ENCODE measurements at regions not wholly inside any gene's neighbourhood (a gene's known extent, or its start where the extent isn't known, plus 50 kb on each side); places are given as distances from the start of the nearest gene placed in this dataset.

DNA sequence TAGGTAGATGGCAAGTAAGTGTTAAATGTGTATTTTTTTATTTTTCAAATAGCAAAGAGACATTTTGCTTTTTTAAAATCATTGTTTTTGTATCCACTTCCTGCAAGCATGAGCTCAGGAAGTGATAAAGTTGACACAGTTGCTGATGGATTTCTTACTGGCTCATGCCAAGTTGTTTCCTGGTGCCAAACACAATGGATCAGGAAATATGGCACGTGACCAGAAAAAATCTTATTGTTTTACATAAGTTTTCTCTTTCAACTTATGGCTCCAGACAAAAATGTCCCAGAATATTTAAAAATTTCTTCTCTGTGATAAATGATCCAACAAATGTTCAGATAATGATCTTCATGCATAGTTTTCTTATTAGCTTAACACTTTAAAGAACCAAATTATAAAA lies 1279.1 kb upstream of the FLRT2 start:
- H3K27ac ChIP-seq, result no peak overlapping the region

DNA sequence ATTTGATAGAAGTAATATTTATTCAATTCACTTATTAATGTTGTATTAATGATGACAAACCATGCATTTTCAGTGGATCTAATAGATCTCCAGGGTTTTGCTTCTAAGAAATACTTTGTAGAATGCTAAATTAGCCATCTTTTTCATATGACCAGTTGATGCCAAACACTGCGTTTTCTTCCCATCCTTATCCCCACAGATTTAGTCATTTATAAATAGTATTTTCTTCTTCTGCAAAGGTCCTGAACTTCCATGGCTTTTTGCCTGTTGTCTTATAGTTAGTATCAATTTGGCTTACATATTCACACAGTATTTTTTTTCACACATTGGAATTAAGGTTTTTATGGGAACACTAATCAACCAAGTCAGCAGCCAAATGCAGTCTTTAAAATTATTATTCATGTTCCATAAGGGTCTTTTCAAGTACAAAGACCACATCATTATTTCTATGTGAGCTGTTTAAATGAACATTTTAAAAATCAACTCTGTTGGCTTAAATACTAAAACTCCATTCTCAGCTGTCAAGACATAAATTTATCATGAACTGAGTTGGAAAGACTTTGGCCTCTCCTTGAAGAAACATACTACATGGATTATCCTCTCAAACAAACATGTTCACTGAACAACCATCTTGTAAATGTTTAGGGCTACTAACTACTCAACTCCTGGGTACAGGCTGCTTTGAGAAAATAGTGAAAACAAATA lies 1278.4 kb upstream of the FLRT2 start:
- no peak for TF ChIP-seq ZFX (IDR thresholded peaks at IDR 0.05; ENCODE audit: borderline replicate concordance)
- TF ChIP-seq, protein P1, sequence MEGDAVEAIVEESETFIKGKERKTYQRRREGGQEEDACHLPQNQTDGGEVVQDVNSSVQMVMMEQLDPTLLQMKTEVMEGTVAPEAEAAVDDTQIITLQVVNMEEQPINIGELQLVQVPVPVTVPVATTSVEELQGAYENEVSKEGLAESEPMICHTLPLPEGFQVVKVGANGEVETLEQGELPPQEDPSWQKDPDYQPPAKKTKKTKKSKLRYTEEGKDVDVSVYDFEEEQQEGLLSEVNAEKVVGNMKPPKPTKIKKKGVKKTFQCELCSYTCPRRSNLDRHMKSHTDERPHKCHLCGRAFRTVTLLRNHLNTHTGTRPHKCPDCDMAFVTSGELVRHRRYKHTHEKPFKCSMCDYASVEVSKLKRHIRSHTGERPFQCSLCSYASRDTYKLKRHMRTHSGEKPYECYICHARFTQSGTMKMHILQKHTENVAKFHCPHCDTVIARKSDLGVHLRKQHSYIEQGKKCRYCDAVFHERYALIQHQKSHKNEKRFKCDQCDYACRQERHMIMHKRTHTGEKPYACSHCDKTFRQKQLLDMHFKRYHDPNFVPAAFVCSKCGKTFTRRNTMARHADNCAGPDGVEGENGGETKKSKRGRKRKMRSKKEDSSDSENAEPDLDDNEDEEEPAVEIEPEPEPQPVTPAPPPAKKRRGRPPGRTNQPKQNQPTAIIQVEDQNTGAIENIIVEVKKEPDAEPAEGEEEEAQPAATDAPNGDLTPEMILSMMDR (IDR thresholded peaks at IDR 0.05), result no peak

More for the DNA sequence above, 1279.1 kb upstream of the FLRT2 start:
- TF ChIP-seq, protein P1 (IDR thresholded peaks at IDR 0.05), result no peak

DNA sequence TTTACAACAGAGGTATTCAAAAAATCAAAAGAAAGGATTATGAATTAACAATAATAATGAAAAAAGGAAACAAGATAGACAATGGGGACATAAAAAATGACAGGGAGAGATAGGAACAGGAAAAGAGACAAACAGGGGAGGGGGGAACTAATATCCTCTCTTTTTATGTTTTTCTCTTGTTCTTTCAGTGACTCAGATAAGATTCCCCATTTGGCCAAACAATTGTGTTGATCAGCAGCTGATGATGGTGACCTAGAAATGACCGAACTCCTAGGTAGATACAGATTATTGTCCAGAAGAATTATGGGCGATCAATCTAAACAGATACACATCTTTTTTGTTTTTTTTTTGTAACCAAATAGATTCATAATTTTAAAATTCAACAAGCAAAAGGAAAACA lies 1277.2 kb upstream of the FLRT2 start:
- H3K27ac ChIP-seq, result no peak overlapping the region
- TF ChIP-seq ZFX (IDR thresholded peaks at IDR 0.05; ENCODE audit: borderline replicate concordance), result no peak
- TF ChIP-seq, protein P1 (IDR thresholded peaks at IDR 0.05), result no peak

More for the DNA sequence above, 1278.4 kb upstream of the FLRT2 start:
- no peak overlapping the region for H3K27ac ChIP-seq

DNA sequence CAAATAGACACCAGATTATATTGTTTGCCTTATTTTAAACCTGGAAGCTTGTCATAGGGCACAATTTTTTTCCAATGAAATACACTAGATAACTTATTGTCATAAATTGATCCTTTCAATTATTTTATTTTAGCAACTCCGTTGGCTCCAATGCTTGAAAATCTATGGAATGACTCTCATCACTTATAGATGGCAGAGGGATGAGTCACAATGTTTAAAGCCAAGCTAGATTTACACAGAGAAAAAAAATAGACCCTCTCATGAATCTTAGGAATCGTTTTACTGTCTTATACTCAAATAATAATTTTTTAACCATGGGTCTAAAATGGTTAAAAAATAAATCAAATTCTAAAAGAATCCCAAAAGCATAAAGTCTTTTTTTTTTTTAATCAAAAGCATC lies 1276.6 kb upstream of the FLRT2 start:
- TF ChIP-seq, protein P1 (IDR thresholded peaks at IDR 0.05), result no peak
- no peak for TF ChIP-seq ZFX (IDR thresholded peaks at IDR 0.05; ENCODE audit: borderline replicate concordance)
- H3K27ac ChIP-seq, result no peak overlapping the region

DNA sequence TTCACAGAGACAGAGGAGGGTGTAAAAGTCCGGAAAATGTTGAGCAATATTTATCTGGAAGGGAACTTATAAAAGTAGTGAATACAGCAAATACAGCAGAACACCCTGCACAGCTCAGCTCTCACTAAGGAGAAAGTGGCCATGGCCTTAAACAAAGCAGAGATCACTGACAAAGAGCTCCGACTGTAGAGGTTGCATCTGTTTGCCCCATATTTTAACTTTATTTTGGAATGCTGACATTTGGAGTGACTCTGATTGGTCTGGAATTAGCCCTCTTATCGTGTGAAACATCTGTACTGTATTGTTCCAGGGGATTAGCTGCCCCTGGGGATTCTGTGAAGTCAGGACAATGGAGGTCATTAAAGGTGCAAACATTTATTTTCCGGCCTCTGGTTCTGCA lies 1275.7 kb upstream of the FLRT2 start:
- TF ChIP-seq, protein P1 (IDR thresholded peaks at IDR 0.05), result no peak
- no peak for TF ChIP-seq ZFX (IDR thresholded peaks at IDR 0.05; ENCODE audit: borderline replicate concordance)
- H3K27ac ChIP-seq, result no peak overlapping the region

DNA sequence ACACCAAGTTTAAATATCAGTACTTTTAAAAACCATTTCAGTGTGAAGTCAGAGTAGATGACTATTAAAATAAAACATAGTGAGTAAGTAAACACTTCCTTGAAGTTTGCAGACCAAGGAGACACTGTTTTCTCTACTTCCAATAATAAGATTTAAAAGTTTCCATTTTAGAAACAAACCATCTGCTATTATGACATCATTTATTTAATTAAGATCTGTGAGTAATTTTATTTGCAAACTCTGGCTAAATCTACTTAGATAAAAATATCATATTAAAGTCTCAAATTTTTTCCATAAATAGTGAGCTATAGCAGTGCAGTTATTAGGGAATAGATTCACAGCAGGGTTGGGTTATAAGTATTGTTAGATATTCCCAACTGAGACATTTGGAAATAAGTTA lies 1267.0 kb upstream of the FLRT2 start:
- TF ChIP-seq ZFX (IDR thresholded peaks at IDR 0.05; ENCODE audit: borderline replicate concordance), result no peak
- TF ChIP-seq, protein P1 (IDR thresholded peaks at IDR 0.05), result no peak
- no peak overlapping the region for H3K27ac ChIP-seq

DNA sequence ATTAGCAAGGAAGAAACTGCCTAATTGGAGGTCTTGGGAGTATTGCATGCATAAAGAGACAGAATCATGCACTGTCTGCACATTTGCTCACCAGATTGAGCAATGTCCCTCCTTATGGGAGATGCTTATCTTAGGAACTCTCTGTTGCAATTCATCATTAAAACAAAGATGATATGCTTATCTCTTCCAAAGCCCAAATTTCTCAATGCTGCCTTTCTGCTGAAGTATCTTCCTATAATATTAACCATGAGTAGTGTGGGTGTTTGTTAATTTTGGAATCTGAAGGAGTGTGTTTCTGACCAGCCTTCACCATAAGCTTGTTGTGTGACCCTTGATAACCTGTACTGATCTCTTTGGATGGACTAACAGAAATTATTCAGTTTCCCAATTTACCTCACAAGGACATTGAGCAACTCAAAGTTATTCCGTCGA lies 1257.6 kb upstream of the FLRT2 start:
- TF ChIP-seq ZFX (IDR thresholded peaks at IDR 0.05; ENCODE audit: borderline replicate concordance), result no peak
- TF ChIP-seq, protein P1 (IDR thresholded peaks at IDR 0.05), result no peak
- no peak overlapping the region for H3K27ac ChIP-seq

All from 22Rv1 (cell line).